AG09319 (cell line): ENCODE measurements at regions not wholly inside any gene's neighbourhood (a gene's known extent, or its start where the extent isn't known, plus 50 kb on each side); places are given as distances from the start of the nearest gene placed in this dataset.

Experiments
- DNase-seq: peaks from one replicate; pipeline ENCODE4 v3.0.0-alpha.2; 2010; ENCODE audit warnings: low read depth; ENCODE audit errors: extremely low read depth
- TF ChIP-seq, protein P1 (sequence below): IDR thresholded peaks from 2 replicates; pipeline ENCODE4 v1.5.1; 2011; ENCODE audit warnings: low read depth, mild to moderate bottlenecking, inconsistent platforms, low read length, moderate library complexity

DNA sequence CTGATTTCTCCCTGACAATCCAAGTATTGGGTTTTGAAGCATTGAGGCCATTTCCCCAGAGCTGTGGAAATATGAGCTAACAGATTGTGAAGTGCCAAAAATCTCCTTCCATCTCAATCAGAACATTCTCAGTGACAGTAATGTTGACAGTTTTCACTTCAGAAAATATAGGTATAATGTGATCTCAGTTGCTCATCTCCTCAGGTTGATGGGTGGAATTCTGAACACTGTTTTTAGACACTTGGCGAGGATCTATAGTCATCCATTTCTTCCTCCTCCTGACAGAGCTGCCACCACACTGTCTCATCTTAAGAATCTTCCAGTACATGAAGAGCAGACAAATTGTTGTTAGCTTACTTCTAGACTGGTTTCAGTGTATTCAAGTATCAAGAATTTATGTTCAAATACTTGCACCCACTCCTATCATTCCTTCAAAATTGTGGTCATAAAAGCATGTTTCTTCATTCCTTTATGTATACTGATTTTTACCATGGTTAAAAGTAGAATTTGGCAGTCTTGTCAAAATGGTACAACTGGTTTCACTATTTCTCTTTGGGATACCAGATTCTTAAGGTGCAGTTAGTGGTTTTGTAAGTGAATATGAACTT lies 199.7 kb upstream of the TLE4 start:
- TF ChIP-seq, protein P1, sequence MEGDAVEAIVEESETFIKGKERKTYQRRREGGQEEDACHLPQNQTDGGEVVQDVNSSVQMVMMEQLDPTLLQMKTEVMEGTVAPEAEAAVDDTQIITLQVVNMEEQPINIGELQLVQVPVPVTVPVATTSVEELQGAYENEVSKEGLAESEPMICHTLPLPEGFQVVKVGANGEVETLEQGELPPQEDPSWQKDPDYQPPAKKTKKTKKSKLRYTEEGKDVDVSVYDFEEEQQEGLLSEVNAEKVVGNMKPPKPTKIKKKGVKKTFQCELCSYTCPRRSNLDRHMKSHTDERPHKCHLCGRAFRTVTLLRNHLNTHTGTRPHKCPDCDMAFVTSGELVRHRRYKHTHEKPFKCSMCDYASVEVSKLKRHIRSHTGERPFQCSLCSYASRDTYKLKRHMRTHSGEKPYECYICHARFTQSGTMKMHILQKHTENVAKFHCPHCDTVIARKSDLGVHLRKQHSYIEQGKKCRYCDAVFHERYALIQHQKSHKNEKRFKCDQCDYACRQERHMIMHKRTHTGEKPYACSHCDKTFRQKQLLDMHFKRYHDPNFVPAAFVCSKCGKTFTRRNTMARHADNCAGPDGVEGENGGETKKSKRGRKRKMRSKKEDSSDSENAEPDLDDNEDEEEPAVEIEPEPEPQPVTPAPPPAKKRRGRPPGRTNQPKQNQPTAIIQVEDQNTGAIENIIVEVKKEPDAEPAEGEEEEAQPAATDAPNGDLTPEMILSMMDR = no peak

DNA sequence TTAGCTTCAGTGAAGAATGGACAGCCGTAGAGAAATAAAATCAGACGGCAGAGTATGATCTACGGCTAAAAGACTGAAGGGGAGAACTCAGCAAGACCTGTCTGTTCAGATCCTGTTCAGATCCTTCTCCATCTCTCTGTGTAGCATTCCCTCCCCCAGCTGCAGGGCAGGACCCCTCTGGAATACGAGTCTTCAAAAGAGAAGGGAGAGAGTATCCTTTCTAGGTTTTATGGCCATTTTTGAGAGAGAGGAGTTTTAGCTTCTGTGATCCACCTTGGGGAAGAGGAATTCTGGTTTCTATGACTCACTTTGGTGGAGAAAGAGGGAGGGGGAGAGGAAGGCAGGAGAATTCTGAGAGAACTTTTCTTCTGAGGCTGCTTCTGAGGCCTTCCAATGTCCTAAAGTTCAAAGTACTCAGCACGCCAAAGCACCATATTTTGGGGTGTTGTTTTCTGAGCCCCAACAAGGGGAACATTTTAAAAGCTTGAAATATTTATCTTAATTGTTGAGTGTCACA lies 194.4 kb upstream of the TLE4 start:
- no peak for DNase-seq
- TF ChIP-seq, protein P1 = no peak

More for the DNA sequence above, 199.7 kb upstream of the TLE4 start:
- no peak for DNase-seq

DNA sequence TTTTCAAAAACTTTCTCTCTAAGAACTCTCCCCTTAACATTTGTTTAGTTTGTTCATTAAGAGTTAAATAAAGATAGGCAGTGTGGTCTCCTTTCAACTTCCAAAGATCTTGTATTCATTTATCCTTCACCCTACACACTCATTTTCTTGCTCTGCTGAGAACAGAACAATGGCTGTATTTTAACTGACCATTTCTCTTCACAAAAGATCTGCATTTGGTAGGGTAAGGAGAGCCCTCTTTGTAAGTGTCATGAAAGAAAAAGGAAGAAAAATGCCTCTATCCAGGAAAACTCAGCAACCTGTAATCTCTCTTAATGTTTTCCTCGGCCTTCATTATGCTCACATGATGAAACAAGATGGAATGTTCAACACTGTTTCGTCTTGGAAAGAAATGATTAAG lies 193.7 kb upstream of the TLE4 start:
- no peak for DNase-seq
- TF ChIP-seq, protein P1 = no peak

DNA sequence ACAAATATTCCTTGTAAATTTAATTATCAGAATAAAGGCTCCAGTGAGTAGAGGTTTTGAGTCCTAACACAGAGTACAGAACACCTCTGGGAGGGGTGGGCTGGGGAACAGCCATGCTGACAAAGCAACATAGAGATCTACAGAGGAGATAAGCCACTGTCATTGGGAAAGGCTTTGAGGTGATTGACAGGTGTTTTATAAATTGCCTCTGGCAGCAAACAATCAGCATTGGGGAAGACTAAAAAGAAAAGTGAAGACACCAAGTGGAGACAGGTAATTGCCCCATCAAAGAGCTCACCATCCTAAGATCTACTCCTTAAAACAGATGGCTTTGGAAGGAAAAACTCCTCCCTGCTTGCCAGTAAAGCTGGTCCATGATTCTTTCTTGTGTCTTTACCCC lies 189.7 kb upstream of the TLE4 start:
- TF ChIP-seq, protein P1 = no peak
- DNase-seq = no peak

DNA sequence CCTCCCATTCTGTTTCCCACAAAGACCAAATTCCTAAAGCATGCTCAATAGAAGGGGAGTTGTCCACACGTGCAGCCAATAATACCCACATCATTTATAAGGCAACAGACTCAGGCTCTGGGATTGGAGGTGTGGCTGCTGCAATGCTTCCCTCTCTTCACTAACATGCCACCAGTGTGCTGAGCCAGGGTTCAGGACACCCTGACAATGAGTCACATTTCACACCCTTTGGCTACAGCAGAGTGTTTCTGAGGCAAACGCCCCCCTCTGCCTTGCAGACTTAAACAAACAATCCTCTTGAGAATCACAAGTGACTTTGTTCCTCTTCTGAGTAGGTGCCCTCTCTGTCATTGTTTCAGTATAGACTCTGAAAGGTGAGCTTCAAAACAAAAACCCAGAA lies 189.3 kb upstream of the TLE4 start:
- TF ChIP-seq, protein P1 = no peak

DNA sequence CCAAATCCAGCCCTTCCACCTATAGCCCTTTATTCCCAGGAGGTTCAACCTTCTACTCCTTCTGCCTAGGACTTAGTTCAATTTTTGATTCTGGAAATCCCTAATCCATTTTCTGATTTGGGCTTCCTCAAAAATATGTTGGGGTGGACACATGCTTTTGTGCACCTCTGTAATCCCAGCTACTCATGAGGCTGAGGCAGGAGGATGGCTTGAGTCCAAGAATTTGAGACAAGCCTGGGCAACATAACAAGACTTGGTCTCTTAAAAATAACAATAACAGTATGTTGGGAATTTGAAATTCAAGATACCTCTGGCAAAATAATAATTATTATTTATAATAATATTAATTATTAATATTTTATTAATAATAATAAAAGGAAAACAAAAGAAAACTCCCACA lies 188.7 kb upstream of the TLE4 start:
- TF ChIP-seq, protein P1 = no peak
- DNase-seq = no peak

More for the DNA sequence above, 189.3 kb upstream of the TLE4 start:
- no peak for DNase-seq

DNA sequence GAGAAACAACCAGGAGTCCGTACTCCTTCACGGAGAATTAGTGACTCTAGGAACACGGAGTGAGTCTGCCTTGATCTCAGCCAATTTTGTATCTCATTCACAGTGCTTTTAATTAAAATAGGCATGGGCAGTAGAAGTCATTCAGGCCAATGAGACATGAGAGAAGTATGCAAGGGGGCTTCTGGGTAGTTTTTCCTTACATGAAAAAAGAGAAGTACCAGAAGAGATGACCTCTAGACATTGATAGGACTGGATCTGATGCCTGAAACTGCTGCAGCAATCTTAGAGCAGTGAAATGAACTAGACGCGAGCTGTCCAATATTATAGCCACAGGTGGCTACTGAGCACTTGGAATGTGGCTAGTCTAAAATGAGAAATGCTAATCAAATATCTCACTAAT lies 187.7 kb upstream of the TLE4 start:
- DNase-seq = no peak
- TF ChIP-seq, protein P1 = no peak
